Adrenal gland (tissue), 9 donors: ENCODE measurements at regions not wholly inside any gene's neighbourhood (a gene's known extent, or its start where the extent isn't known, plus 50 kb on each side); places are given as distances from the start of the nearest gene placed in this dataset.
A peak's percentile ranks its signal among the peaks of the same experiment; 100 is the strongest.

Experiments used
- DNase-seq, 7 donors: peaks; one replicate each; pipeline ENCODE4 v3.0.0-alpha.2; 2019 to 2020
- H3K27ac ChIP-seq, 5 donors: fragments of 200-600 bp; sonication (generic) in 4 of 5; 1 replicate in 3 of 5; 2 replicates in 2 of 5; pipeline versions ENCODE4 v1.5.1 to v1.8.0; 2016 to 2020; ENCODE audit warnings: mild to moderate bottlenecking in 1 of 5
- H3K27me3 ChIP-seq: fragments of 200-600 bp; 2 replicates; pipeline ENCODE4 v1.8.0; 2021
- H3K36me3 ChIP-seq, 2 donors: fragments of 200-600 bp; replicated peaks in 1 of 2; 1 replicate in 1 of 2; 2 replicates in 1 of 2; pipeline versions ENCODE4 v1.5.1 to v1.8.0; 2018 to 2022
- H3K4me1 ChIP-seq, 2 donors: fragments of 200-600 bp; replicated peaks in 1 of 2; 1 replicate in 1 of 2; 2 replicates in 1 of 2; pipeline versions ENCODE4 v1.5.1 to v1.8.0; 2018 to 2021
- H3K4me3 ChIP-seq, 4 donors: fragments of 200-600 bp; sonication (generic) in 3 of 4; one replicate each; pipeline ENCODE4 v1.5.1; 2016 to 2018
- H3K9me3 ChIP-seq, 3 donors: fragments of 200-600 bp; sonication (generic) in 1 of 3; replicated peaks in 1 of 3; 1 replicate in 2 of 3; 2 replicates in 1 of 3; pipeline versions ENCODE4 v1.5.1 to v1.8.0; 2016 to 2021
- CTCF ChIP-seq, 6 experiments: fragments of 450-650 bp in 4 of 6; fragments of 200-600 bp in 2 of 6; sonication (generic) in 1 of 6; IDR thresholded peaks; 1 replicate in 5 of 6; 2 replicates in 1 of 6; pipeline versions ENCODE4 v1.5.1 to v1.8.0; 2016 to 2021; ENCODE audit warnings: antibody characterized with exemption in 6 of 6, mild to moderate bottlenecking in 2 of 6, moderate library complexity in 1 of 6
- POLR2A ChIP-seq, 2 donors: fragments of 450-650 bp; IDR thresholded peaks; one replicate each; pipeline ENCODE4 v1.6.1; 2017; ENCODE audit warnings: antibody characterized with exemption in 2 of 2, mild to moderate bottlenecking in 2 of 2, moderate library complexity in 1 of 2
- WGBS, 4 donors: extraction: QIAGEN DNeasy Blood & Tissue Kit in 2 of 4; methylation state at CpG; one replicate each; pipeline versions ENCODE4 v1.1.5 to v1.1.7; 2013 to 2017; 5-methylcytosine and 5-hydroxymethylcytosine counted together
- intact Hi-C, 2 donors: fragments of 100-400 bp; cut with DNase I; formaldehyde crosslinking; loops; one replicate each; pipeline versions ENCODE4 v1.14.1 to v1.15.0; 2022 to 2023
- donor health status: healthy with polysubstance abuse.
- donor health status: Bipolar disorder and iron deficiency.
- donor health status: DM: yes; HTN: yes; CAD: no.
- donor health status: DM: no; HTN: no; CAD: no.
- donor health status: DM: no; HTN: no; CAD: no.

GRCh38 chr2:239673641-239674040 lies 272.8 kb upstream of the HDAC4 start:
- TF ChIP-seq CTCF (IDR thresholded peaks at IDR 0.05): no peak
- TF ChIP-seq POLR2A (IDR thresholded peaks at IDR 0.05): no peak
- WGBS, 4 donors: 79 to 89% (median 86%) methylated on average over 10 of the region's 10 CpGs

GRCh38 chr2:239671916-239672849 lies 271.4 kb upstream of the HDAC4 start:
- intact Hi-C loops: no loop called here
- H3K27ac ChIP-seq: no peak overlapping the region
- H3K27me3 ChIP-seq: no peaks in the 10 kb centered on the region
- WGBS, 4 donors: 83 to 89% (median 88%) methylated on average over 16 to 18 of the region's 18 CpGs
- DNase-seq: peak in 1 of 7 donors; percentile 13
- H3K36me3 ChIP-seq: no peaks in the 10 kb centered on the region
- no peak overlapping the region for H3K4me3 ChIP-seq
- TF ChIP-seq CTCF (IDR thresholded peaks at IDR 0.05) (no peak), POLR2A (IDR thresholded peaks at IDR 0.05) (no peak)
- H3K9me3 ChIP-seq: no peaks in the 10 kb centered on the region
- no peaks in the 10 kb centered on the region for H3K4me1 ChIP-seq

More at GRCh38 chr2:239673641-239674040, 272.8 kb upstream of the HDAC4 start:
- H3K27ac ChIP-seq: no peak overlapping the region
- intact Hi-C loops: no loop called here
- H3K36me3 ChIP-seq: no peaks in the 10 kb centered on the region
- H3K4me1 ChIP-seq: no peaks in the 10 kb centered on the region
- H3K27me3 ChIP-seq: no peaks in the 10 kb centered on the region
- no peaks in the 10 kb centered on the region for H3K9me3 ChIP-seq
- peak in 1 of 7 donors; percentile 35 for DNase-seq
- no peak overlapping the region for H3K4me3 ChIP-seq

GRCh38 chr2:239671471-239671870 lies 270.7 kb upstream of the HDAC4 start:
- Histone ChIP-seq H3K4me3 (no peak overlapping the region), H3K27ac (no peak overlapping the region), H3K9me3 (no peaks in the 10 kb centered on the region), H3K36me3 (no peaks in the 10 kb centered on the region), H3K4me1 (no peaks in the 10 kb centered on the region), H3K27me3 (no peaks in the 10 kb centered on the region)
- DNase-seq: no peak
- TF ChIP-seq POLR2A (IDR thresholded peaks at IDR 0.05) (no peak), CTCF (IDR thresholded peaks at IDR 0.05) (no peak)
- WGBS, 4 donors: 80 to 87% (median 82%) methylated on average over 10 of the region's 10 CpGs
- intact Hi-C loops: no loop called here

GRCh38 chr2:239670463-239671120 lies 269.8 kb upstream of the HDAC4 start:
- no peak overlapping the region for H3K4me3 ChIP-seq
- DNase-seq: no peak
- H3K9me3 ChIP-seq: no peaks in the 10 kb centered on the region
- H3K4me1 ChIP-seq: no peaks in the 10 kb centered on the region
- intact Hi-C loops: no loop called here
- H3K27ac ChIP-seq: no peak overlapping the region
- H3K36me3 ChIP-seq: no peaks in the 10 kb centered on the region
- WGBS, 4 donors: 86 to 89% (median 86%) methylated on average over 7 of the region's 7 CpGs
- TF ChIP-seq CTCF (IDR thresholded peaks at IDR 0.05): no peak
- TF ChIP-seq POLR2A (IDR thresholded peaks at IDR 0.05): no peak
- H3K27me3 ChIP-seq: no peaks in the 10 kb centered on the region
